PC-3 (cell line): ENCODE measurements at regions not wholly inside any gene's neighbourhood (a gene's known extent, or its start where the extent isn't known, plus 50 kb on each side); places are given as distances from the start of the nearest gene placed in this dataset.

Experiments used
- ATAC-seq: fragments of 200-7000 bp; cut with Tn5 transposase; 2 replicates; pipeline ENCODE4 v1.9.1; 2020; ENCODE audit warnings: mild to moderate bottlenecking, moderate library complexity
- BruUV-seq: library from RNA; stranded (reverse); fragments of 400-500 nt; replicated peaks from 2 replicates; lab custom pipeline; 2021; lab: Mats Ljungman, UMichigan
- CTCF ChIA-PET: fragments of 300-600 bp; sonication (Branson Sonifier 250); formaldehyde crosslinking; loops from one replicate; lab custom pipeline; 2022; ENCODE audit warnings: antibody characterized with exemption; lab: Charles Lee
- POLR2A ChIA-PET: fragments of 300-600 bp; sonication (Branson Sonifier 250); formaldehyde crosslinking; loops from one replicate; lab custom pipeline; 2022; ENCODE audit warnings: antibody characterized with exemption; ENCODE audit not compliant: unreplicated experiment; lab: Charles Lee
- DNase-seq: peaks from one replicate; pipeline ENCODE4 v3.0.0-alpha.2; 2015
- H2AFZ ChIP-seq: fragments of 300-600 bp; sonication (generic); 2 replicates; pipeline ENCODE4 v1.6.0; 2016; ENCODE audit warnings: antibody characterized with exemption, low read length
- H3F3A ChIP-seq: fragments of 300-600 bp; sonication (generic); one replicate; pipeline ENCODE4 v1.6.0; 2017; ENCODE audit warnings: antibody characterized with exemption, low read length, control low read depth, mild to moderate bottlenecking; ENCODE audit not compliant: unreplicated experiment
- H3K27ac ChIP-seq: fragments of 300-600 bp; sonication (generic); 2 replicates; pipeline ENCODE4 v1.5.1; 2016; ENCODE audit warnings: mild to moderate bottlenecking, low read length
- H3K27me3 ChIP-seq: fragments of 300-600 bp; sonication (generic); 2 replicates; pipeline ENCODE4 v1.6.1; 2016; ENCODE audit warnings: low read length, mixed read lengths
- H3K36me3 ChIP-seq: fragments of 300-600 bp; sonication (generic); 2 replicates; pipeline ENCODE4 v1.6.1; 2016; ENCODE audit warnings: low read depth, mixed run types, low read length, mixed read lengths
- H3K4me1 ChIP-seq: fragments of 300-600 bp; sonication (generic); 2 replicates; pipeline ENCODE4 v1.5.1; 2016; ENCODE audit warnings: low read length; ENCODE audit not compliant: insufficient read depth
- H3K4me2 ChIP-seq: fragments of 300-600 bp; sonication (generic); 2 replicates; pipeline ENCODE4 v1.6.0; 2016; ENCODE audit warnings: low read length
- H3K4me3 ChIP-seq: fragments of 300-600 bp; sonication (generic); 2 replicates; pipeline ENCODE4 v1.5.1; 2016; ENCODE audit warnings: mild to moderate bottlenecking, low read length, mixed read lengths
- H3K79me2 ChIP-seq: fragments of 300-600 bp; sonication (generic); 2 replicates; pipeline ENCODE4 v1.6.1; 2017; ENCODE audit warnings: low read length, mixed read lengths
- H3K9ac ChIP-seq: fragments of 300-600 bp; sonication (generic); 2 replicates; pipeline ENCODE4 v1.6.0; 2016; ENCODE audit warnings: mild to moderate bottlenecking, low read length
- H3K9me2 ChIP-seq: fragments of 300-600 bp; sonication (generic); replicated peaks from 2 replicates; pipeline ENCODE4 v1.6.1; 2016; ENCODE audit warnings: mixed run types, low read length, mixed read lengths
- H3K9me3 ChIP-seq: fragments of 300-600 bp; sonication (generic); 2 replicates; pipeline ENCODE4 v1.6.1; 2016; ENCODE audit warnings: low read length, mixed read lengths
- H4K20me1 ChIP-seq: fragments of 300-600 bp; sonication (generic); 2 replicates; pipeline ENCODE4 v1.6.1; 2016; ENCODE audit warnings: low read length, mixed read lengths
- CTCF ChIP-seq: fragments of 300-600 bp; sonication (generic); conservative IDR thresholded peaks from 2 replicates; pipeline ENCODE4 v1.5.1; 2017; ENCODE audit warnings: antibody characterized with exemption, low read depth, mild to moderate bottlenecking, low read length
- EZH2 ChIP-seq: fragments of 300-600 bp; sonication (generic); IDR thresholded peaks from one replicate; pipeline ENCODE4 v1.6.1; 2017; ENCODE audit warnings: antibody characterized with exemption, mild to moderate bottlenecking, low read length; ENCODE audit not compliant: unreplicated experiment
- EZH2phosphoT487 ChIP-seq: fragments of 300-600 bp; sonication (generic); IDR thresholded peaks from 2 replicates; pipeline ENCODE4 v1.6.1; 2018; ENCODE audit warnings: mild to moderate bottlenecking, antibody characterized with exemption, low read length, borderline replicate concordance
- intact Hi-C: fragments of 100-400 bp; cut with micrococcal nuclease; formaldehyde crosslinking; loops from 2 replicates; pipeline ENCODE4 v1.9.0; 2023

GRCh38 chrX:122667667-122668066 lies 516.4 kb upstream of the GRIA3 start:
- no peak overlapping the region for H3K4me3 ChIP-seq
- DNase-seq (no peak), ATAC-seq (no peak)
- H4K20me1 ChIP-seq = no peaks in the 10 kb centered on the region
- intact Hi-C loops = no loop called here
- no peak overlapping the region for H3K4me2 ChIP-seq
- no peaks in the 10 kb centered on the region for H3K9me2 ChIP-seq
- no peak overlapping the region for H2AFZ ChIP-seq
- H3F3A ChIP-seq = no peaks in the 10 kb centered on the region
- CTCF ChIA-PET = no interaction called here
- H3K4me1 ChIP-seq = no peaks in the 10 kb centered on the region
- no peak for TF ChIP-seq CTCF
- TF ChIP-seq EZH2 = no peak
- TF ChIP-seq EZH2phosphoT487 = no peak
- no peaks in the 10 kb centered on the region for H3K79me2 ChIP-seq
- no peaks in the 10 kb centered on the region for H3K36me3 ChIP-seq
- POLR2A ChIA-PET = no interaction called here
- no peaks in the 10 kb centered on the region for H3K9me3 ChIP-seq
- no peak overlapping the region for H3K9ac ChIP-seq
- BruUV-seq = no TSS peak
- no peaks in the 10 kb centered on the region for H3K27me3 ChIP-seq
- H3K27ac ChIP-seq = no peak overlapping the region

GRCh38 chrX:122703762-122704161 lies 480.3 kb upstream of the GRIA3 start:
- 0 out of 2 replicates have a peak, but pooled peaks cover 4% of the 10 kb centered on the region for H3K9me3 ChIP-seq
- H3K4me2 ChIP-seq = no peak overlapping the region
- H3F3A ChIP-seq = no peaks in the 10 kb centered on the region
- no peak for TF ChIP-seq EZH2
- TF ChIP-seq CTCF = no peak
- no peak for TF ChIP-seq EZH2phosphoT487
- no TSS peak for BruUV-seq
- no peaks in the 10 kb centered on the region for H3K27me3 ChIP-seq
- no peak for DNase-seq
- ATAC-seq = no peak
- intact Hi-C loops = no loop called here
- no peaks in the 10 kb centered on the region for H3K79me2 ChIP-seq
- H3K9me2 ChIP-seq = no peaks in the 10 kb centered on the region
- H3K36me3 ChIP-seq = no peaks in the 10 kb centered on the region
- no peak overlapping the region for H3K27ac ChIP-seq
- H3K4me1 ChIP-seq = no peaks in the 10 kb centered on the region
- H4K20me1 ChIP-seq = no peaks in the 10 kb centered on the region
- POLR2A ChIA-PET = no interaction called here
- no peak overlapping the region for H3K9ac ChIP-seq
- no peak overlapping the region for H2AFZ ChIP-seq
- CTCF ChIA-PET = no interaction called here
- H3K4me3 ChIP-seq = no peak overlapping the region

DNA sequence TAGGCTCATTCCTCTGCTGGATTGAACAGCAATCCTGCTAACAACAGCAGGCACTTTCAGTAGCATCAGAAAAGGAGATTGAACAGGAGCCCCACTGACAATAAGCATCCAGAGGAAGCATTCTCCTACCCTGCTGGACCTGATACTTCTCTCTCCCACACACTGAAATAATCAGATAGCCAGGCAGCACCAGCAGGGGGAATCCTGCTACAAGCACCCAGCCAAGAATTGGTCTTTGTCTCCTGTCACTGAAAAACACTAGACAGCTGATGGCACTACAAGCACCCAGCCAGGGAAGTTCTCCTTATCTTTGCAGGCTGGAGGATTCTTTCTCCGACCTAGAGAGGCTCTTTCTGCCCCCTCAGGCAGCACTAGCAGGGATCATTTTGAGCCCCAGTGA lies 444.3 kb upstream of the GRIA3 start:
- Histone ChIP-seq H3K79me2 (no peaks in the 10 kb centered on the region), H3K4me1 (no peaks in the 10 kb centered on the region), H3K27me3 (no peaks in the 10 kb centered on the region), H2AFZ (no peak overlapping the region), H3K9me3 (no peaks in the 10 kb centered on the region), H3K9ac (no peak overlapping the region), H3K9me2 (no peaks in the 10 kb centered on the region), H3K36me3 (no peaks in the 10 kb centered on the region), H4K20me1 (no peaks in the 10 kb centered on the region), H3K4me3 (no peak overlapping the region), H3K27ac (no peak overlapping the region), H3F3A (no peaks in the 10 kb centered on the region), H3K4me2 (no peak overlapping the region)
- no TSS peak for BruUV-seq
- DNase-seq (no peak), ATAC-seq (no peak)
- intact Hi-C loops = no loop called here
- POLR2A ChIA-PET = no interaction called here
- TF ChIP-seq CTCF (no peak), EZH2phosphoT487 (no peak), EZH2 (no peak)
- CTCF ChIA-PET = no interaction called here
